Lung (tissue), 11 donors: ENCODE measurements at regions not wholly inside any gene's neighbourhood (a gene's known extent, or its start where the extent isn't known, plus 50 kb on each side); places are given as distances from the start of the nearest gene placed in this dataset.
"Not testable (repeated sequence)": the region's sequence is repeated elsewhere in the genome, so short reads cannot be mapped to it uniquely, and the experiment has no call there.

Source experiments
- ATAC-seq: fragments of 200-7000 bp; cut with Tn5 transposase; one replicate; pipeline ENCODE4 v1.9.1; 2020; ENCODE audit warnings: moderate number of reproducible peaks; ENCODE audit not compliant: insufficient read depth, low FRiP score
- DNase-seq, 3 donors: peaks; one replicate each; pipeline ENCODE4 v3.0.0-alpha.2; 2013 to 2017
- H3K27ac ChIP-seq, 2 donors: one replicate each; pipeline ENCODE4 v1.5.1; 2013; ENCODE audit warnings: mild to moderate bottlenecking in 2 of 2, moderate library complexity in 2 of 2, control low read depth in 1 of 2, inconsistent platforms in 1 of 2, low read depth in 1 of 2, low read length in 1 of 2
- H3K27me3 ChIP-seq, 3 donors: one replicate each; pipeline ENCODE4 v1.5.1; 2013; ENCODE audit warnings: low read length in 2 of 3; ENCODE audit not compliant: control insufficient read depth in 3 of 3, insufficient read depth in 3 of 3
- H3K36me3 ChIP-seq, 4 donors: one replicate each; pipeline ENCODE4 v1.5.1; 2013; ENCODE audit warnings: low read length in 4 of 4, mild to moderate bottlenecking in 1 of 4, moderate library complexity in 1 of 4; ENCODE audit not compliant: control insufficient read depth in 4 of 4, insufficient read depth in 4 of 4
- H3K4me1 ChIP-seq, 5 donors: one replicate each; pipeline ENCODE4 v1.5.1; 2013; ENCODE audit warnings: low read length in 5 of 5, mild to moderate bottlenecking in 2 of 5, moderate library complexity in 1 of 5; ENCODE audit not compliant: control insufficient read depth in 5 of 5, insufficient read depth in 5 of 5
- H3K4me3 ChIP-seq: one replicate; pipeline ENCODE4 v1.5.1; 2013; ENCODE audit warnings: mild to moderate bottlenecking, control low read depth, moderate library complexity
- H3K9ac ChIP-seq, 2 donors: one replicate each; pipeline ENCODE4 v1.5.1; 2013; ENCODE audit warnings: low read length in 2 of 2, control low read depth in 1 of 2; ENCODE audit not compliant: insufficient read depth in 1 of 2
- H3K9me3 ChIP-seq, 4 donors: one replicate each; pipeline ENCODE4 v1.5.1; 2013; ENCODE audit warnings: low read length in 3 of 4, mild to moderate bottlenecking in 1 of 4, moderate library complexity in 1 of 4; ENCODE audit not compliant: control insufficient read depth in 4 of 4, insufficient read depth in 3 of 4
- CTCF ChIP-seq: IDR thresholded peaks from 2 replicates; pipeline ENCODE4 v1.5.1; 2012; ENCODE audit warnings: mild to moderate bottlenecking; ENCODE audit errors: control extremely low read depth, extremely low read depth
- WGBS, 2 donors: extraction: QIAGEN DNeasy Blood & Tissue Kit; methylation state at CpG; one replicate each; pipeline ENCODE4 v1.1.7; 2013; 5-methylcytosine and 5-hydroxymethylcytosine counted together
- donor health status: control.
- donor health status: control.
- donor health status: Bipolar disorder and iron deficiency.
- donor health status: healthy.
- donor health status: DM: yes; HTN: yes; CAD: no.

GRCh38 chr6:3616565-3617176 is 134.8 kb downstream of the PXDC1 start:
- Histone ChIP-seq H3K36me3 (no peaks in the 10 kb centered on the region), H3K4me1 (no peaks in the 10 kb centered on the region), H3K27me3 (no peaks in the 10 kb centered on the region), H3K27ac (no peak overlapping the region), H3K9ac (no peak overlapping the region), H3K9me3 (peaks cover 0 to 2% (median under 1%) of the 10 kb centered on the region in 4 donors), H3K4me3 (no peak overlapping the region)
- DNase-seq (no peak), ATAC-seq (no peak)
- 92 to 94% methylated on average over 9 of the region's 9 CpGs for WGBS, 2 donors
- TF ChIP-seq CTCF = no peak

GRCh38 chr6:3615391-3616380 is 135.8 kb downstream of the PXDC1 start:
- DNase-seq (no peak), ATAC-seq (no peak)
- Histone ChIP-seq H3K4me3 (no peak overlapping the region), H3K4me1 (no peaks in the 10 kb centered on the region), H3K27ac (no peak overlapping the region), H3K9me3 (peaks cover 0 to 2% (median under 1%) of the 10 kb centered on the region in 4 donors), H3K9ac (no peak overlapping the region), H3K27me3 (no peaks in the 10 kb centered on the region), H3K36me3 (no peaks in the 10 kb centered on the region)
- WGBS, 2 donors = 91 to 92% methylated on average over 11 of the region's 11 CpGs
- no peak for TF ChIP-seq CTCF

GRCh38 chr6:3614918-3615317 is 136.6 kb downstream of the PXDC1 start:
- H3K36me3 ChIP-seq = no peaks in the 10 kb centered on the region
- no peak overlapping the region for H3K4me3 ChIP-seq
- H3K27ac ChIP-seq = no peak overlapping the region
- no peaks in the 10 kb centered on the region for H3K4me1 ChIP-seq
- TF ChIP-seq CTCF = no peak
- no peak for ATAC-seq
- peaks cover 0 to 2% (median 0%) of the 10 kb centered on the region in 4 donors for H3K9me3 ChIP-seq
- no peak for DNase-seq
- no peak overlapping the region for H3K9ac ChIP-seq
- H3K27me3 ChIP-seq = no peaks in the 10 kb centered on the region
- WGBS, 2 donors = 79 to 100% methylated on average over 2 of the region's 2 CpGs

GRCh38 chr6:3613565-3613964 is 137.9 kb downstream of the PXDC1 start:
- H3K4me1 ChIP-seq, H3K27me3 ChIP-seq, H3K27ac ChIP-seq, H3K36me3 ChIP-seq, ATAC-seq, DNase-seq, H3K4me3 ChIP-seq, H3K9ac ChIP-seq, H3K9me3 ChIP-seq: not testable (repeated sequence)
- 82 to 90% methylated on average over 1 of the region's 1 CpG for WGBS, 2 donors
